ENCODE measurements at regions not wholly inside any gene's neighbourhood (a gene's known extent, or its start where the extent isn't known, plus 50 kb on each side); places are given as distances from the start of the nearest gene placed in this dataset.
"Not testable (repeated sequence)": the region's sequence is repeated elsewhere in the genome, so short reads cannot be mapped to it uniquely, and the experiment has no call there.

DNA sequence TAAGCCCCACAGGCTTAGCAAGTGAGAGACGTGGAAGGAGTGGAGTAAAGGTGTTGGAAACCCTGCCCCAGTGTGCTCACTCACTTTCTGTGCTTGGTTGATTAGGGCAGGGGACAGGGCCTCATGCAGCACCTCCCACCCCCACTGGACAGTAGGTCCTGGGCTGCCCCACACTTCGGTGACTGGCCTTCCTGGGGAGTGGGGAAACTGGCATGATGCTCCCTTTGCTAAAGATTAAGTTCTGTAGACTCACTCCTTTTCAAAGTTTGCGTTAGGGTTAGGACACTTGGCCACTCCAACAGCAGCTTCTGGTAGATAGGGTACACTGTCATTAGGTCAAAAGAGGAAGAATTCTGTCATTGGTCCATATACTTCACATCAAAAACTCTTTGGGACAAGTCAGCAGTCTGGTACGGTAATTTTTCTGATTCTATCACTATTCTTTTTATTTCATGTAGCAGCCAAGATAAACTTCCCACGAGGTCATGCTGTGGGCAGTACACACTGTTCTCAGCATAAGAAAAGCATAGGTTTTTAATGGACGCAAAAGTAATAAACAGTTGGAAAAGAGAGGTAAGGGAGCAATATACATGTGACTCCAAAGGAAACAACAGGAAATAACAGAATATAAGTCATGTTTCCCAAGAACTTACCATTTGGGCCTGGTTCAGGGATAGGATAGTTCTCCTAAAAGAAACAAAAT, 106.6 kb upstream of the TERB2 start:
- DNase-seq (ENCODE audit: low spot score): not testable (repeated sequence)

DNA sequence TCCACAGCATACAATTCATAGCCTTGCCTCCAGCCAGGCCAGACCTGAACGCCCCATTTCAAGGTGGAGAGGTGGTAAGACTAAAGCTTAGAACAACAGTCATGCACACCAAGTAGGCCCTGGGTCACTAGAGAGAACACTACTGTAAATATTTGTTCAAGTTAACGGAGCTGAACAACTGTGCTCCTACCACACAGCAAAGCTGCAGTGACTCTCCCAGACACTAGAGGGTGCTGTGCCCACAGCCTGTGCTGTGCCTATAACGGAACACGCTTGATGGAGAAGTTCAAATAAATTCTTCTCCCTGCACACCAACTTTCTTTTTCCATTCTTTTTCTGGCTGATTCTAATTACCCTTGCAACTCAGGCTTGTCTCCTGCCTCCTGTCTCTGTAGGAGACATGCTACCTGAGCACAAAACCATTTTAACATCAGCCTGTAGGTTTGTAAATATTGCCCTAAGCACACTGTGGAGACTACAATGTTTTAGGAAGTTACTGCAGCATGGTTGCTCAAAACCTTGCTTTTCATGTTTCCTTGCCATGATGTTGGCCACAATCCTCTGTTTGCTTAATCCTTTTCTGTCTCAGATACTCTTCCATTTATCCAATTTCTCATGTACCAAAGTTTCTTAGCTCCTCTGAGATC, 103.1 kb upstream of the TERB2 start:
- DNase-seq (ENCODE audit: low spot score): peak; percentile 49

DNA sequence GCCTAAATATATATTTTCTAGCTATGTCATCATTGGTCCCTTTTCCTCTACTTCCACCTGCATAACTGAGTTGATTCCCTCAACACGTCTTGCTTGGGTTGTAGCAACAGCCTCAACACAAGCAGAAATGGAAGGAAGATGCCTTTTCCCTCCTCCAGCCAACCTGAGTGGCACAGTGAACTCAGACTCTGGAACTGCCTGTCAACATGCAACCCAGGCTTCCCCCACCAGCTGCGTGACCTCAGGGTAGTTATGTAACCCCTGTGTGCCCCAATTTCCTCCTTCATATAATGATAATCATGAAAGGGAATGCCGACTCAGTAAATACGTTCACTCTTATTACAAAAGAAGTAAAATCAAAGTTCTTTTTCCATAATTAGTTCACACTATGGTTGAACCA, 101.8 kb upstream of the TERB2 start:
- DNase-seq (ENCODE audit: low spot score): not testable (repeated sequence)

DNA sequence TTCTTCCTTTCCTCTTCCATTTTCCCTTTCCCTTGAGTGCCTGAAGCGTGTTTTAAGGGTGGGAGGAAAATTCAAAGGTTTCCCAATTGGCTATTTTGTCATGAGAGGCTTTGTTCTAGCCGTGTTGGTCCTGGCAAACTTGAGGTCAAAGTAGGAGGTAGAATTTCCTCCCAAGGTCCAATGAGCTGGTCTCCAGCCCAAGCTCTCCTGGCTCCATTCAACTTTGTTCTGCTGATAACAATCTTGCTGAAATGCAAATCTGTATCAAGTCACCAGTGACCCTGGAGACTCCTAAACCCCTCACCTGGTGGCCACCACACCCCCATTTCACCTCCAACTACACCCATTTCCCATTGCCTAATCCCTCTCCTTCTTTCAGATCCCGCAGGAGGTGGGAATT, 100.2 kb upstream of the TERB2 start:
- not testable (repeated sequence) for DNase-seq (ENCODE audit: low spot score)

DNA sequence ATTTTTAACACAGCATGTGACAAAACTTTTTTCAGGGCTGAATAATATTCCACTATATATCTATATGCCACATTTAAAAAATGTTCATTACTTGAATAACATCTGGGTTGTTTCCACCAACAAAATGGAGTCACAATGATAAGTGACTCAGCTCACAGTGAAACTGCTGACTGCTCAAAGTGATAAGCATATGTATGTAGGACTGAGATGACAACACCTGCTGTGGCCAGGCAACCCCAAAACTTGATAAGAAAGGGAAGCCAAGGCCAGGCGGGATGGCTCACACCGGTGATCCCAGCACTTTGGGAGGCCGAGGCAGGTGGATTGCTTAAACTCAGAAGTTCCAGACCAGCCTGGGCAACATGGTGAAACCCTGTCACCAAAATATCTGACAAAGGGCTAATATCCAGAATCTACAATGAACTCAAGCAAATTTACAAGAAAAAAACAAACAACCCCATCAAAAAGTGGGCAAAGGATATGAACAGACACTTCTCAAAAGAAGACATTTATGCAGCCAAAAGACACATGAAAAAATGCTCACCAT, 99.2 kb upstream of the TERB2 start:
- not testable (repeated sequence) for DNase-seq (ENCODE audit: low spot score)

DNA sequence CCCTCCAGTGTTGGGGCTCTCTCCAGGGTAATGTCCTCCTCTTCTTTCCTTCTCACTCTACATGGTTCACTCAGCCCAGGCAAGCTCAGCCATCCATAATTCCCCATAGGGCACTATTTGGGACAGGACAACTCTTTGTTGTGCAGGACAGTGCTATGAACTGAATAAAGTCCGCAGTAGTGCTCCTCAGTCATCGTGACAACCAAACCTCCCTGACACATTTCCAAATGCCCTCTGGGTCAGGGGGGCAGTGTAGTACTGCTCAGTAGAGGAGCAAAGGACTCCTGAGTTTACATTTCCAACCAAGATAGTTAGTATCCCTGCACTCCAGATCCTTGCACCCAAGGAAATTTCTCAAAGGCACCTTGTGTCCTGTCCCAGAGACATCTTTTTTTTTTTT, 97.4 kb upstream of the TERB2 start:
- DNase-seq (ENCODE audit: low spot score): not testable (repeated sequence)

DNA sequence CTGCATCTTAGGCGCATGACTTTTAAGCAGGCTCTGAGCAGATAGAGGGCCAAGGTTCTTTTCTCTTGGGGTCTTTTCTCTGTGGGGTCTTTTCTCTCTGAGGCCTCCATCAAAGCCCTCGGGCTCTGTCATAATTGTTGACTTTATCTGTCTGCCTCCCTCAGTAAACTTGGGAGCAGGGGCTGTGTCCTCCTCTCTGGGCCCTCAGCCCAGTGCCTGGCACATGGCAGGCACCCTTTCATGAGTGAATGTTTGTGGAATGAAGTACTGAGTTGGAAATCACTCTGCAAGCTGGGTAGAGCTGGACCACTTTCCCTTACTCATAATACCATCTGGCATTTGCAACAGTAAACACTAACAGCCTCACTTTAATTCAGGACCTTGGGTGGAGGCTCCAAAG, 96.3 kb upstream of the TERB2 start:
- not testable (repeated sequence) for DNase-seq (ENCODE audit: low spot score)

DNA sequence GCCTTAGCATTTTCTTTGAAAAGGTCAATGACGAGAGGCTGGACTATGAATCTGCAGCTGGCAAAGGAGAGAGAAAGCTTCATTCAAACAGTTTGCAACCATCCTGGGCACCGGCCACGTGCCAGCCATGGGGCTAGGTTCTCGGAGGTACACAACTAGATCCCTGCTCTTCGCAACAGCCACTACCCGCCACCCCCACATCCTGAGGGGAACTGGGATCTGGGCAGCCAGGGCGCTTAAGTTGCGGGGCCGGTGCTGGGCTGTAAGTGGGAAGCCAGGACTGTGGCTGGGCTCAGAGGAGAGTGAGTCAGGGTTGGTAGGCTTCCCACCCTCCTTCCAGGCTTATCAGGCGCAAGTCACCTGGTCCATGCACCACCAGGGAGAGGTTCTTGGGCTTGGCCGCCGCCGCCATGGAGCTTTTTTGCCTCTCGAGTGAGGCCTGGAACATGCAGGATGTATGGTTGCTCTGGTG, 95.0 kb upstream of the TERB2 start:
- no peak for DNase-seq (ENCODE audit: low spot score)

DNA sequence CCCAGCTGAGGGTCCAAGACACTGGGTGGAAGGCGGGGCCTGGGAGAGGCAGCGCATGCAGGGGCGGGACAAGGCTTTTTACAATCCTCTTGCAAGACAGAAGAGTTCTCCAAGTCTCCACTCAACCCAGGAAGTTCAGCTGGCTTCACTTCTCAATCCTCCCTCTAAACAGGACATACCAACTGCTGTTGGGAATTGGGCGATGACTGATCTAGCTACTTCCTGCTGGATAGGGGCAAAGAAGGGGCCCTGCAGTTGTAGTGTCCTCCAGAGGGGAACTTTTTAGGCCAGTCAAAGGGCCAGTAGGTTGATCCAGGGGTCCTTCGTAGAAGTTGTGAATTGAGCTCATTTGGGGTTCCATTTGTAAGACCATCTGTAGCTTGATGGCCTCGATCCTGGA, 94.6 kb upstream of the TERB2 start:
- no peak for DNase-seq (ENCODE audit: low spot score)

DNA sequence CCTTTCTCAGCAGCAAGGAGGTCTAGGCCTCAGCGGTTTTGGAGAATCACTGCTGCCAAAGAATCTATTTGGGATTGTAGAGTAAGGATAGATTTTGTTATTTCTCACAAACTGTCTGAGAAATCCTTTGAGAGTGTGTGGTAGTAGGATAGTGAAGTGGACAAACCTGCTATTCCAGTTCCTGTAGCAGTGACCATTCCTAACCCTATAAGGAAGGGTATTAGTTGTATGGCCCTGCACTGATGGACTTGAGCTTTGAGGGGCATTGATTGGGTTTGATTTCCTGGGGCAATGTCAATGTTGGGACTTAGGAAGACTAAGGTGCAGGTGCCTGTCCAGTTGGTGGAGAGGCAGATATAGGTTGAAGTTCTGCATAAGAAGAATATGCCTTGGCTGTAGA, 93.6 kb upstream of the TERB2 start:
- not testable (repeated sequence) for DNase-seq (ENCODE audit: low spot score)

DNA sequence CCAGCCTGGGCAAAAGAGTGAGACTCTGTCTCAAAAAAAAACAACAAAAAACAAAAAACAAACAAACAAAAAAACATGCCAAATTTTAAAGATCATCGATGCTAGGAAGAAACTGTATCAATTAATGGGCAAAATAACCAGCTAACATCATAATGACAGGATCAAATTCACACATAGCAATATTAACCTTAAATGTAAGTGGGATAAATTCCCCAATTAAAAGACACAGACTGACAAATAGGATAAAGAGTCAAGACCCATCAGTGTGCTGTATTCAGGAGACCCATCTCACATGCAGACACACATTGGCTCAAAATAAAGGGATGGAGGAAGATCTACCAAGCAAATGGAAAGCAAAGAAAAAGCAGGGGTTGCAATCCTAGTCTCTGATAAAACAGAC, 88.4 kb upstream of the TERB2 start:
- not testable (repeated sequence) for DNase-seq (ENCODE audit: low spot score)

DNA sequence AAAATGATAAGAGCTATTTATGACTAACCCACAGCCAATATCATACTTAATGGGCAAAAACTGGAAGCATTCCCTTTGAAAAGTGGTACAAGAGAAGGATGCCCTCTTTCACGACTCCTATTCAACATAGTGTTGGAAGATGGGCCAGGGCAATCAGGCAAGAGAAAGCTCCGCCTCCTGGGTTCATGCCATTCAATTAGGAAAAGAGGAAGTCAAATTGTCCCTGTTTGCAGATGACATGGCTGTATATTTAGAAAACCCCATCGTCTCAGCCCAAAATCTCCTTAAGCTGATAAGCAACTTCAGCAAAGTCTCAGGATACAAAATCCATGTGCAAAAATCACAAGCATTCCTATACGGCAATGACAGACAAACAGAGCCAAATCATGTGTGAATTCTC, 86.4 kb upstream of the TERB2 start:
- not testable (repeated sequence) for DNase-seq (ENCODE audit: low spot score)

DNA sequence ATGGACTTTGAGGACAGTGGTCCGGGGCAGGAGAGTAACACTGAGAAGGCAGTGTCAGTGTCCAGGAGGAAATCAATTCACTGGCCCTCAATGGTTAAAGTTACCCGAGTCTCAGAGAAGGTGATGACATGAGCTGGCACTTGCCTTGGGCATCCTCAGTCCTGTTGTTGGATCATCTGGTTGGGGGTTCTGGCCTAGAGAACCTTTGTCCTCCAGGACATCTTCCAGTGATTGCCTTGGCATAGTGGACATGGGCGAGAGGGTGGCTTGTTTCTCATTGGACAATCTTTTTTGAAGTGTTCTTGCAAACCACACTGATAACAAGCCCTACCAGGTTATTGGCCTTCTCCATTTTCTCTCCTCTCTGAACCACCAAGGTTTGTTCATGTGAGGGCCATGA, 83.4 kb upstream of the TERB2 start:
- DNase-seq (ENCODE audit: low spot score): no peak

DNA sequence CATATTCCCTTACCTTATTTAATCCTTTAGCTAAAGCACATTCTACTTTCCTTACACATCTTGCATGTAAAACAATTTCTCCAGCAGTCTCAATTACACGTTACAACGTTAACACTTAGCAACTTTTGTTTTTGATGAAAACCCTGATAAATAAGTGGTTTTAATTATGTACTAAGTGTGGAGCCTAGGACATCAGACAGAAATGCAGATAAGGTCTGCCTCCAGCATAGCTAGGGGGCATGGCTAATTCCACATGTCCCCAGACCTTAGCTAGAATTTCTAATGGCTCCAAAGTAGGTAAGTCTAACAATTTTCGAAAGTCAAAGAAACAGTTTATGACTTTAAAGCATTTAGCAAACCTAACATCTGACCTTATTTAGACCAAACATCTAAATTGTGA, 77.4 kb upstream of the TERB2 start:
- no peak for DNase-seq (ENCODE audit: low spot score)

DNA sequence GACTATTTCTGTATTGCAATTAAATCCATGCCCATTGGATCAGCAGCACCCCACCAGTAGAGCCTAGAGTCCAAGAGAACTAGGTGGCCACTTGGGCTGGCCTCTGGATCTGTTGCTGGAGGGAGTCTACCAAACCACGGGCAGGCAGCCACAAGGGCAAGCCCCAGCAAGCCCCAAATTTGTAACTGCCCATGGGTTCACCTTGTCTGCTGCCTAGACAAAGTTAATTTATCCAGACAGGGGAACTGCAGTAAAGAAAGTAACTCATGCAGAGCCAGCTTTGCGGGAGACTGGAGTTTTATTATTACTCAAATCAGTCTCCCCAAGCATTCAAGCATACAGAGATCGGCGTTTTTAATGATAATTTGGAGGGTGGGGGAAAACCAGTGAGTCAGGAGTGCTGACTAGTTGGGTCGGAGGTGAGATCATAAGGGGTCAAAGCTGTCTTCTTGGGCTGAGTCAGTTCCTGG, 74.0 kb upstream of the TERB2 start:
- no peak for DNase-seq (ENCODE audit: low spot score)

DNA sequence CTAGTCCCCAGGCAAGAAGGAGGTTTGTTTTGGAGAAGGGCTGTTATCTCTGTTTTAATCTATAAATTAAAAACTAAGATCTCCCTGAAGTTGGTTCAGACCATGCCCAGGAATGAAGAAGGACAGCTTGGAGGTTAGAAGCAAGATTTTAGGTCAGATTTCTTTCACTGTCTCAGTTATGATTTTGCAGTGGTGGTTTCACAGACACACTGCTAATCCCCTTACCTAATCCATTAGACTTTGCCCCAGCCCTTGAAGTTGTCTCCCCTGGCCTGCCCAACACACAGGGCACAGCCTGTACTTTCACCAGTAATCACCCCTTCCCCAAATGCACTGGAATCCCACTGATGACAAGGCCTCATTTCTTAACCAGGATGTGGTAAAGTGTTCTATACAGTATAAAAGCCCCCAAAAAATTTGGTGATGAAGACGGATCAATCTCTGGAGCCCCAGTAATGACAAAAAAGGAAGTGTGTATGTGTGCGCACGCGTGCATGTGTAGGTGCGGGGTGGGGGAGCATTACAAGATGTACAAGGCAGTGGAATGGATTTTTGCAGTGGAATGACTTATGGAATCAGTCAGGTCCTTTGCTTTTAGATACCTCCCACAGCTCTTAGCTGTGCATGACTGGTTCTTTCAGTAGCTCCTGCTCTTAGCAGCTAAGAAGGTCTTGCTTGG, 73.1 kb upstream of the TERB2 start:
- DNase-seq (ENCODE audit: low spot score): no peak

DNA sequence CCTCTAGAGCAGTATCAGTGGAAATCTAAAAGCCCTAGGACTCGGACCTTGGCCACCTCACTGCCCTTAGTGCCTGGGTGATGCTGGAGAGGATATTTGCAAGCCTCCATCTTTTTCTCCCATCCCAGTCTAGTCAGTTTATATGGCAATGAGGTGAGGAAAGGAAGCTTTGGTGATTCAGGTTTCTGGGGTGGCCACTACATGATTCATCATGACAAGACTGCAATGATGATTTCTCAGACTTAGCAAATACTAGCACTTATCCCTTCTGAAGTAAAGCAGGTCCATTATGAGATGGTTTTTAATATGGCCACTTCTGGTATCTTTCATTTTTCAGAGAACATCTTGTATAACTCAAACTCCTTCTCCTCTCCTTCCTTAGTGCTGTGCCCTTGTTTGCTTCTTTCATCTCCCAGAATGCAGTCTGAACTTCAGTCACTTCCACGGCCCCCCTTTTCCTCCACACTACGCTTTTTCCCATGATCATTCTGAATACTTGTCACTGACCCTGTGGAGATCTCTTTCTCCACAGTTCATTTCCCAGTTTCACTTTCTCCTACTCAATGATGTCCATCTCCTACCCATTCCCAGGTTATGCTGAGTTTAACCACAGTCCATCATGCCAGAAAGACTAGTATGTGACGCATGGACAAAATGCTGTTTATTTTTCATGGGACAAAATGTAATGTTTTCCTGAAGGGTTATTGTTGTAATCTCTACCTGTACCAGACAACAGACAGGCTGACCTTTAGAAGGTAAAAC, 57.4 kb upstream of the TERB2 start:
- not testable (repeated sequence) for DNase-seq (ENCODE audit: low spot score)

DNA sequence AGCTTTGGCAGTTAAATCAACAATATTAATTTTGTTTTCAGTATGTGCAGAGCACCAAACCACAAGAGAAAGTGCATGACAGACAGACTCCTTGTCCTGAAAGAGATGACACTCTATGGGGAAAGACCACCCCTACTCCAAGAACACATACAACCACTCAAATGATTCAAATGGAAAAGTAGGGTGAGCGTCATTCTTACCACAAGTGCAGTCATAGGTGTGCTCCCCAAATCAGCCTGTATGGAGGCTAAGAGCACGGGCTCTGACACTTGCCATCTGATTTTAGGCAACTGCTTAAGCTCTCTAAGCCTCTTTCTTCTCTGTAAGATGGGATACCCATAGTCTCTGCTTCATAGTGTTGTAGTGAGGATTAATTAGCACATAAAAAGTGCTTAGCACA, 56.7 kb upstream of the TERB2 start:
- not testable (repeated sequence) for DNase-seq (ENCODE audit: low spot score)

DNA sequence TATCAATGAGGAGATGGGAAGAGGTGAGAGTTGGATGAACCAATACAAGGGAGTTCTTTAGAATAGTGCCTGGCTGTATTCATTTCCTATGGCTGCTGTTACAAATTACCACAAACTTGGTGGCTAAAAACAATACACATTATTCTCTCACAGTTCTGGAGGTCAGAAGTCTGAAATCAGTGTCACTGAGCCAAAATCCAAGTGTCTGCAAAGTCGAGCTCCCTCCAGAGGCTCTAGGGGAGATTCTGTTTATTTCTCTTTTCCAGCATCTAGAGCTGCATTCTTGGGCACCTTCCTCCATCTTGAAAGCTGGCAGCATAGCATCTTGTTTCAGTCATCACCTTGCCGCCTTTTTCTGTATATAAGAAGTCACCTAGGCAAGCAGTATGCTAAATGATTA, 55.7 kb upstream of the TERB2 start:
- DNase-seq (ENCODE audit: low spot score): not testable (repeated sequence)

DNA sequence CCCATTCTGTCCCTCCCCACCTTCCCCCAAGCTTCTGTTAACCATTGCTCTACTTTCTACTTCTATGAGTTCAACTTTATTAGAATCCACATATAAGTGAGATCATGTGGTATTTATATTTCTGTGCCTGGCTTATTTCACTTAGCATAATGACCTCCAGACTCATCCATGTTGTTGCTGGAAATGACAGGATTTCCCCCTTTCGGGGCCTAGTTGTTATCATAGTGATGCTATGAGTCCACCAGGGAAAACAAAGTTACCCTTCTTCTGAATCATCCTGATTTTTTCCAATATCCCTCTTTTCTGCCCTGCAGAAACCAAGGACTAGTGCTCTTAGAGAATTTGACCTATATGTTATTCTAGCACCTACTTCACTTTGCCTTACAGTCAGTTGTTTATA, 53.2 kb upstream of the TERB2 start:
- not testable (repeated sequence) for DNase-seq (ENCODE audit: low spot score)

DNA sequence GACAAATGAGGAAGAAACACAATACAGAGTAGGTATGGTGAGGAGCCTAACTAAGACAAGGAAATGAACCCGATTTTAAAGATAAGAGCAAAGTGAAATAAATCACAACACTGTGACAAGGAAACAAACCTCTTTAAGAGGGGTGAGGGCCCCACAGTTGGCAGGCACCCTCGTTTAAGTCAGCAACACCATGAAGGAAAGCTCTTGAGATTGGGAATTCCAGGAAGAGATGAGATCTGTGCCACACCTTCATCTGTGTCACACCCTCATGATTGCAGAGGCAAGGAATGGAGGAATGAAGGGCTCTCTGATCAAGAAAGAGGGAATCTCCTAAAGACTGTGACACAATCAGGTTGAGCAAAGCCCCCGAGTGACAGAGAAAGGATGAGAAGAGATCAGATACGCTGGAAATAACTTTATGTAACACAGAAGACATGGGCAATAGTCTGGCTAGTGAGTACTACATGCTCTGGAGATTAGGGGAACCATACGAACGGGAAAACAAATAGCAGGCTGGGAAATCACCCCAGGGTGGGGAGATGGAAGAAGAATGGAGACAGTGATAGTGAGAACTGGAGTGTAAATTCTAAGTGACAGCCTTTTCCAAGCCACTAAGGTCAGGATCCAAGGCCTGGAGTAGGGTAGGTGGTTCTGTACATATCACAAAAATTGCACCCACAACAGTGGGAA, 51.7 kb upstream of the TERB2 start:
- not testable (repeated sequence) for DNase-seq (ENCODE audit: low spot score)

Measured in HuH-7 (cell line).